ENCODE measurements at regions not wholly inside any gene's neighbourhood (a gene's known extent, or its start where the extent isn't known, plus 50 kb on each side); places are given as distances from the start of the nearest gene placed in this dataset.

GRCh38 chrX:53795576-53795975, 109.1 kb upstream of the HUWE1 start:
- ChIA-PET CTCF (no interaction called here), POLR2A (ENCODE audit: unreplicated experiment) (no interaction called here)
- no peaks in the 10 kb centered on the region for H4K20me1 ChIP-seq (ENCODE audit: low read length)
- H3F3A ChIP-seq (ENCODE audit: low read length, unreplicated experiment), result no peaks in the 10 kb centered on the region
- H3K4me1 ChIP-seq (ENCODE audit: insufficient read depth, low read length), result no peaks in the 10 kb centered on the region
- TF ChIP-seq EZH2 (IDR thresholded peaks at IDR 0.05; ENCODE audit: low read length, unreplicated experiment) (no peak), CTCF (conservative IDR thresholded peaks at IDR 0.05; ENCODE audit: low read depth, low read length) (no peak)
- no peaks in the 10 kb centered on the region for H3K27me3 ChIP-seq (ENCODE audit: low read length)
- no peak overlapping the region for H3K27ac ChIP-seq (ENCODE audit: low read length)
- DNase-seq (no peak), ATAC-seq (no peak)
- no peaks in the 10 kb centered on the region for H3K79me2 ChIP-seq (ENCODE audit: low read length)
- no peak overlapping the region for H2AFZ ChIP-seq (ENCODE audit: low read length)
- no TSS peak for BruUV-seq (replicated peaks)
- no peaks in the 10 kb centered on the region for H3K9me3 ChIP-seq (ENCODE audit: low read length)
- H3K9me2 ChIP-seq (replicated peaks; ENCODE audit: low read length), result no peaks in the 10 kb centered on the region
- H3K36me3 ChIP-seq (ENCODE audit: low read depth, low read length), result no peaks in the 10 kb centered on the region
- no peak overlapping the region for H3K4me3 ChIP-seq (ENCODE audit: low read length)
- H3K4me2 ChIP-seq (ENCODE audit: low read length), result no peak overlapping the region
- no peak overlapping the region for H3K9ac ChIP-seq (ENCODE audit: low read length)
- intact Hi-C loops (cut with micrococcal nuclease), result no loop called here

- no peak for ATAC-seq
Measured at GRCh38 chrX:53794181-53794580, 107.7 kb upstream of the HUWE1 start.

GRCh38 chrX:53768865-53769264, 82.3 kb upstream of the HUWE1 start:
- no peaks in the 10 kb centered on the region for H3K9me2 ChIP-seq (replicated peaks; ENCODE audit: low read length)
- H2AFZ ChIP-seq (ENCODE audit: low read length), result no peak overlapping the region
- ChIA-PET CTCF (no interaction called here), POLR2A (ENCODE audit: unreplicated experiment) (no interaction called here)
- H3K9me3 ChIP-seq (ENCODE audit: low read length), result no peaks in the 10 kb centered on the region
- intact Hi-C loops (cut with micrococcal nuclease), result no loop called here
- DNase-seq (no peak), ATAC-seq (no peak)
- no peak overlapping the region for H3K4me2 ChIP-seq (ENCODE audit: low read length)
- H3K27ac ChIP-seq (ENCODE audit: low read length), result no peak overlapping the region
- no peaks in the 10 kb centered on the region for H3K27me3 ChIP-seq (ENCODE audit: low read length)
- TF ChIP-seq EZH2 (IDR thresholded peaks at IDR 0.05; ENCODE audit: low read length, unreplicated experiment), result no peak
- TF ChIP-seq CTCF (conservative IDR thresholded peaks at IDR 0.05; ENCODE audit: low read depth, low read length), result no peak
- TF ChIP-seq EZH2phosphoT487 (IDR thresholded peaks at IDR 0.05; ENCODE audit: borderline replicate concordance, low read length), result no peak
- BruUV-seq (replicated peaks), result no TSS peak
- no peaks in the 10 kb centered on the region for H3F3A ChIP-seq (ENCODE audit: low read length, unreplicated experiment)
- H3K36me3 ChIP-seq (ENCODE audit: low read depth, low read length), result no peaks in the 10 kb centered on the region
- no peak overlapping the region for H3K4me3 ChIP-seq (ENCODE audit: low read length)
- no peaks in the 10 kb centered on the region for H3K79me2 ChIP-seq (ENCODE audit: low read length)
- no peak overlapping the region for H3K9ac ChIP-seq (ENCODE audit: low read length)
- H3K4me1 ChIP-seq (ENCODE audit: insufficient read depth, low read length), result no peaks in the 10 kb centered on the region
- no peaks in the 10 kb centered on the region for H4K20me1 ChIP-seq (ENCODE audit: low read length)

More at GRCh38 chrX:53794181-53794580, 107.7 kb upstream of the HUWE1 start:
- Histone ChIP-seq H3K4me3 (ENCODE audit: low read length) (no peak overlapping the region), H3K9ac (ENCODE audit: low read length) (no peak overlapping the region), H3F3A (ENCODE audit: low read length, unreplicated experiment) (no peaks in the 10 kb centered on the region), H3K36me3 (ENCODE audit: low read depth, low read length) (no peaks in the 10 kb centered on the region), H3K4me2 (ENCODE audit: low read length) (no peak overlapping the region), H3K4me1 (ENCODE audit: insufficient read depth, low read length) (no peaks in the 10 kb centered on the region), H3K79me2 (ENCODE audit: low read length) (no peaks in the 10 kb centered on the region), H2AFZ (ENCODE audit: low read length) (no peak overlapping the region), H3K9me3 (ENCODE audit: low read length) (no peaks in the 10 kb centered on the region), H4K20me1 (ENCODE audit: low read length) (no peaks in the 10 kb centered on the region), H3K27me3 (ENCODE audit: low read length) (no peaks in the 10 kb centered on the region), H3K27ac (ENCODE audit: low read length) (no peak overlapping the region), H3K9me2 (replicated peaks; ENCODE audit: low read length) (no peaks in the 10 kb centered on the region)
- no peak for DNase-seq
- TF ChIP-seq CTCF (conservative IDR thresholded peaks at IDR 0.05; ENCODE audit: low read depth, low read length) (no peak), EZH2 (IDR thresholded peaks at IDR 0.05; ENCODE audit: low read length, unreplicated experiment) (no peak), EZH2phosphoT487 (IDR thresholded peaks at IDR 0.05; ENCODE audit: borderline replicate concordance, low read length) (no peak)
- intact Hi-C loops (cut with micrococcal nuclease), result no loop called here
- no TSS peak for BruUV-seq (replicated peaks)
- ChIA-PET POLR2A (ENCODE audit: unreplicated experiment) (no interaction called here), CTCF (no interaction called here)

All from PC-3 (cell line).